ENCODE measurements at regions not wholly inside any gene's neighbourhood (a gene's known extent, or its start where the extent isn't known, plus 50 kb on each side); places are given as distances from the start of the nearest gene placed in this dataset.
A peak's percentile ranks its signal among the peaks of the same experiment; 100 is the strongest.

GRCh38 chr15:79170256-79170664 lies 79.7 kb upstream of the RASGRF1 start:
- no peak overlapping the region for H3K27ac ChIP-seq (ENCODE audit: low read depth, low read length)
- H3K4me1 ChIP-seq (ENCODE audit: insufficient read depth, low read length) = no peaks in the 10 kb centered on the region
- H3K4me3 ChIP-seq (ENCODE audit: insufficient read depth, low read depth, low read length) = no peak overlapping the region
- H4K20me1 ChIP-seq (ENCODE audit: insufficient read depth, low read length) = no peaks in the 10 kb centered on the region
- TF ChIP-seq, protein P1, sequence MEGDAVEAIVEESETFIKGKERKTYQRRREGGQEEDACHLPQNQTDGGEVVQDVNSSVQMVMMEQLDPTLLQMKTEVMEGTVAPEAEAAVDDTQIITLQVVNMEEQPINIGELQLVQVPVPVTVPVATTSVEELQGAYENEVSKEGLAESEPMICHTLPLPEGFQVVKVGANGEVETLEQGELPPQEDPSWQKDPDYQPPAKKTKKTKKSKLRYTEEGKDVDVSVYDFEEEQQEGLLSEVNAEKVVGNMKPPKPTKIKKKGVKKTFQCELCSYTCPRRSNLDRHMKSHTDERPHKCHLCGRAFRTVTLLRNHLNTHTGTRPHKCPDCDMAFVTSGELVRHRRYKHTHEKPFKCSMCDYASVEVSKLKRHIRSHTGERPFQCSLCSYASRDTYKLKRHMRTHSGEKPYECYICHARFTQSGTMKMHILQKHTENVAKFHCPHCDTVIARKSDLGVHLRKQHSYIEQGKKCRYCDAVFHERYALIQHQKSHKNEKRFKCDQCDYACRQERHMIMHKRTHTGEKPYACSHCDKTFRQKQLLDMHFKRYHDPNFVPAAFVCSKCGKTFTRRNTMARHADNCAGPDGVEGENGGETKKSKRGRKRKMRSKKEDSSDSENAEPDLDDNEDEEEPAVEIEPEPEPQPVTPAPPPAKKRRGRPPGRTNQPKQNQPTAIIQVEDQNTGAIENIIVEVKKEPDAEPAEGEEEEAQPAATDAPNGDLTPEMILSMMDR (IDR thresholded peaks at IDR 0.05; ENCODE audit: insufficient read depth, low read depth, low read length) = no peak
- no peaks in the 10 kb centered on the region for H3K36me3 ChIP-seq (ENCODE audit: insufficient read depth, low read length)
- FAIRE-seq (no peak), DNase-seq (ENCODE audit: low read depth) (peak; percentile 18)
- Mint-ChIP-seq H3K4me3 (ENCODE audit: unreplicated experiment) (no peak overlapping the region), H3K4me1 (ENCODE audit: low read depth, unreplicated experiment) (peaks cover 24% of the 10 kb centered on the region), H3K27me3 (ENCODE audit: low read depth, unreplicated experiment) (peaks cover 23% of the 10 kb centered on the region), H3K9me3 (ENCODE audit: unreplicated experiment) (no peaks in the 10 kb centered on the region), H3K27ac (ENCODE audit: unreplicated experiment) (peak overlapping the region; percentile 70), H3K36me3 (ENCODE audit: low read depth, unreplicated experiment) (no peaks in the 10 kb centered on the region)
- no peak overlapping the region for H3K4me2 ChIP-seq (ENCODE audit: low read length)
- no peaks in the 10 kb centered on the region for H3K9me3 ChIP-seq (ENCODE audit: insufficient read depth, low read depth, low read length)
- no peaks in the 10 kb centered on the region for H3K79me2 ChIP-seq (ENCODE audit: insufficient read depth, low read length)
- H3K9ac ChIP-seq (ENCODE audit: low read length) = no peak overlapping the region
- peaks cover 3% of the 10 kb centered on the region for H3K27me3 ChIP-seq (ENCODE audit: insufficient read depth, low read length)
- no peak overlapping the region for H2AFZ ChIP-seq (ENCODE audit: low read depth, low read length)

DNA sequence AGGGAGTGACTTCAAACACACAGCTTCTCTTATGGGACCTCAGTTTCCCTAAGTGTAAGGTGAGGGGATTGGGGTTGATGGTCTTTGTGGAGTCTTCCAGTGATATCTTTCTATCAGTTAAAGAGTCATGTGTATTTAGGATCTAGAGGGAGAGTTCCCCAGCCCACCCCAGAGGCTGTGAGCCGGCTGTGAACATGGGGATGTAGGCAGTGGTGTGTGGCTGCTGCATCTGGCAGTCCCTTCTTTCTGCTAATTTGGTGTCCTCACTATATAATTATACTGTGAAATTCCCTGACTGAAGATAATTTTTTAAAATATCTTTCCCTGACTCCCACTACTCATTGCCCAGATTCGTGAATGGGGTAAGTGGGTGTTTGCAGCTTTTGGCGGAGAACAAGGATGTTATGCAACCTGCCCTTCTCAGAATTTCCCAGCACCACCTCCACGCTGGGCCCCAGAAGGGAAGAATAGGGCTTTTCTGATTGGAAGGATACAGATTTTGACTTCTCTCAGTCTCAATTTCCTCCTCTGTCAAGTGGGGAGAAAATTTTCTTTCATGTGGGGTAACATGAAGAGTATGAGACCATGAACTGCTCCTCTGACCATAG lies 79.0 kb upstream of the RASGRF1 start:
- TF ChIP-seq, protein P1 (IDR thresholded peaks at IDR 0.05; ENCODE audit: insufficient read depth, low read depth, low read length) = no peak
- TF ChIP-seq EZH2 (IDR thresholded peaks at IDR 0.05; ENCODE audit: insufficient read depth, low read length) = no peak
- Histone ChIP-seq H3K4me1 (ENCODE audit: insufficient read depth, low read length) (no peaks in the 10 kb centered on the region), H3K9ac (ENCODE audit: low read length) (no peak overlapping the region), H3K79me2 (ENCODE audit: insufficient read depth, low read length) (no peaks in the 10 kb centered on the region), H3K27me3 (ENCODE audit: insufficient read depth, low read length) (peaks cover 3% of the 10 kb centered on the region), H3K36me3 (ENCODE audit: insufficient read depth, low read length) (no peaks in the 10 kb centered on the region), H3K27ac (ENCODE audit: low read depth, low read length) (no peak overlapping the region), H3K4me2 (ENCODE audit: low read length) (no peak overlapping the region), H2AFZ (ENCODE audit: low read depth, low read length) (no peak overlapping the region), H4K20me1 (ENCODE audit: insufficient read depth, low read length) (no peaks in the 10 kb centered on the region), H3K4me3 (ENCODE audit: insufficient read depth, low read depth, low read length) (no peak overlapping the region), H3K9me3 (ENCODE audit: insufficient read depth, low read depth, low read length) (no peaks in the 10 kb centered on the region)
- FAIRE-seq (no peak), DNase-seq (ENCODE audit: low read depth) (no peak)
- H3K4me3 Mint-ChIP-seq (ENCODE audit: unreplicated experiment) = no peak overlapping the region
- H3K27me3 Mint-ChIP-seq (ENCODE audit: low read depth, unreplicated experiment) = peaks cover 20% of the 10 kb centered on the region
- H3K36me3 Mint-ChIP-seq (ENCODE audit: low read depth, unreplicated experiment) = no peaks in the 10 kb centered on the region
- peak overlapping the region; percentile 70 for H3K27ac Mint-ChIP-seq (ENCODE audit: unreplicated experiment)
- peaks cover 24% of the 10 kb centered on the region for H3K4me1 Mint-ChIP-seq (ENCODE audit: low read depth, unreplicated experiment)
- no peaks in the 10 kb centered on the region for H3K9me3 Mint-ChIP-seq (ENCODE audit: unreplicated experiment)

DNA sequence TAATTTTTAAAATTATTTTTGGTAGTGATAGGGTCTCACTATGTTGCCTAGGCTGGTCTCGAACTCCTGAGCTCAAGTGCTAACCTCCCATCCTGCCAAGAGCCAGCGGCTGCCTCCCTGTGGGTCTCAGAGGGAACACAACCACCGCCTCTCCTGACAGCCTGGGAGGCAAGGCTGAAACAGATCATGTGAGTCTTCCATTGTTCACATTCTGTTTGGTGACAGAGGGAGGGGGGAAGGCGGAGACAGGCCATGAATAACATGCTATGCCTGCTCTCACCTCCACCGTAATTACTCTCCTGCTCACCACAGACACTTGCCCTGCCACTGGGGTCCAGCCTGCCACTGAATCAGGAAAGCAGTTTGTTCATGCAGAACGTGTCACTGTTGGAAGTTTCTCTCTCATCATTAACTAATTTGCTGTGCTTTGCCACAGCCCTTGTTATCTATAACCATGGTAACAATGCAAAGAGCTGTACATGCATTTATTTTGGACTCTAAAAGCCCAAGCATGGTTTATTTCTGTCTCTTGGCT lies 78.4 kb upstream of the RASGRF1 start:
- Histone ChIP-seq H3K4me3 (ENCODE audit: insufficient read depth, low read depth, low read length) (no peak overlapping the region), H3K36me3 (ENCODE audit: insufficient read depth, low read length) (no peaks in the 10 kb centered on the region), H3K79me2 (ENCODE audit: insufficient read depth, low read length) (no peaks in the 10 kb centered on the region), H3K9ac (ENCODE audit: low read length) (no peak overlapping the region), H2AFZ (ENCODE audit: low read depth, low read length) (no peak overlapping the region), H3K27ac (ENCODE audit: low read depth, low read length) (no peak overlapping the region), H4K20me1 (ENCODE audit: insufficient read depth, low read length) (no peaks in the 10 kb centered on the region), H3K4me1 (ENCODE audit: insufficient read depth, low read length) (no peaks in the 10 kb centered on the region), H3K9me3 (ENCODE audit: insufficient read depth, low read depth, low read length) (no peaks in the 10 kb centered on the region), H3K27me3 (ENCODE audit: insufficient read depth, low read length) (peaks cover under 1% of the 10 kb centered on the region), H3K4me2 (ENCODE audit: low read length) (no peak overlapping the region)
- H3K4me1 Mint-ChIP-seq (ENCODE audit: low read depth, unreplicated experiment) = peaks cover 24% of the 10 kb centered on the region
- DNase-seq (ENCODE audit: low read depth) (peak; percentile 2), FAIRE-seq (no peak)
- no peaks in the 10 kb centered on the region for H3K9me3 Mint-ChIP-seq (ENCODE audit: unreplicated experiment)
- no peak overlapping the region for H3K4me3 Mint-ChIP-seq (ENCODE audit: unreplicated experiment)
- no peak overlapping the region for H3K27ac Mint-ChIP-seq (ENCODE audit: unreplicated experiment)
- H3K36me3 Mint-ChIP-seq (ENCODE audit: low read depth, unreplicated experiment) = no peaks in the 10 kb centered on the region
- peaks cover 19% of the 10 kb centered on the region for H3K27me3 Mint-ChIP-seq (ENCODE audit: low read depth, unreplicated experiment)
- TF ChIP-seq EZH2 (IDR thresholded peaks at IDR 0.05; ENCODE audit: insufficient read depth, low read length) = no peak
- TF ChIP-seq, protein P1 (IDR thresholded peaks at IDR 0.05; ENCODE audit: insufficient read depth, low read depth, low read length) = no peak

All from astrocyte (in vitro differentiated cells and primary cell).